ENCODE measurements at regions not wholly inside any gene's neighbourhood (a gene's known extent, or its start where the extent isn't known, plus 50 kb on each side); places are given as distances from the start of the nearest gene placed in this dataset.

DNA sequence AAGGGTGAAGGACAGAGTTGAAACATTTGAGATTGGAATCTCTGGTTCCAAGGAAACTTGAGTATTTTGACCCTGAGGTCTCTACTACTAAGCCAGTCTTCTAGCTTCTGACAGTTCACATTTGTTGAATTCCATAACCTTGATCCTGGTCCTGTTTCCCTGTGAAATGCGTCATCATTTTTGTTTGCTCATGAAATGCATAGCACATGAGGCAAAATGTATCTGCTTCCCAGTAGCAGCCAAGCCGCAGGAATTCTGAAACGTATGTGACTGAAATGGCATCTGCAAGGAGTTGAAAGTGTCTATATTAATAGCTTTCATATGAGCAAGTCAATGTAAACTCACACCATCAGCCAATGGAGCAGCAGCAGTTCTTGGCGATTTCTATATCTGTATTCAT is 307.9 kb downstream of the CSNK1G3 start:
- no peak overlapping the region for H3K9ac ChIP-seq (replicated peaks; ENCODE audit: extremely low read depth, insufficient read depth, low read length)
- no peaks in the 10 kb centered on the region for H4K20me1 ChIP-seq (replicated peaks; ENCODE audit: control insufficient read depth, extremely low read depth, insufficient read depth, low read length)
- H3K4me2 ChIP-seq (ENCODE audit: insufficient read depth, low read length) = no peak overlapping the region
- TF ChIP-seq MYC (IDR thresholded peaks at IDR 0.05; ENCODE audit: low read depth, low read length) = no peak
- TF ChIP-seq POLR2A (IDR thresholded peaks at IDR 0.05; ENCODE audit: low read depth, low read length) = no peak
- TF ChIP-seq, protein P1, sequence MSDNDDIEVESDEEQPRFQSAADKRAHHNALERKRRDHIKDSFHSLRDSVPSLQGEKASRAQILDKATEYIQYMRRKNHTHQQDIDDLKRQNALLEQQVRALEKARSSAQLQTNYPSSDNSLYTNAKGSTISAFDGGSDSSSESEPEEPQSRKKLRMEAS (IDR thresholded peaks at IDR 0.05; ENCODE audit: insufficient read depth, insufficient read length) = no peak
- TF ChIP-seq JUN (IDR thresholded peaks at IDR 0.05; ENCODE audit: borderline replicate concordance, insufficient read depth, insufficient read length, low read depth) = no peak
- no peak for TF ChIP-seq FOS (IDR thresholded peaks at IDR 0.05; ENCODE audit: borderline replicate concordance, insufficient read depth, low read length)
- TF ChIP-seq, protein P2, sequence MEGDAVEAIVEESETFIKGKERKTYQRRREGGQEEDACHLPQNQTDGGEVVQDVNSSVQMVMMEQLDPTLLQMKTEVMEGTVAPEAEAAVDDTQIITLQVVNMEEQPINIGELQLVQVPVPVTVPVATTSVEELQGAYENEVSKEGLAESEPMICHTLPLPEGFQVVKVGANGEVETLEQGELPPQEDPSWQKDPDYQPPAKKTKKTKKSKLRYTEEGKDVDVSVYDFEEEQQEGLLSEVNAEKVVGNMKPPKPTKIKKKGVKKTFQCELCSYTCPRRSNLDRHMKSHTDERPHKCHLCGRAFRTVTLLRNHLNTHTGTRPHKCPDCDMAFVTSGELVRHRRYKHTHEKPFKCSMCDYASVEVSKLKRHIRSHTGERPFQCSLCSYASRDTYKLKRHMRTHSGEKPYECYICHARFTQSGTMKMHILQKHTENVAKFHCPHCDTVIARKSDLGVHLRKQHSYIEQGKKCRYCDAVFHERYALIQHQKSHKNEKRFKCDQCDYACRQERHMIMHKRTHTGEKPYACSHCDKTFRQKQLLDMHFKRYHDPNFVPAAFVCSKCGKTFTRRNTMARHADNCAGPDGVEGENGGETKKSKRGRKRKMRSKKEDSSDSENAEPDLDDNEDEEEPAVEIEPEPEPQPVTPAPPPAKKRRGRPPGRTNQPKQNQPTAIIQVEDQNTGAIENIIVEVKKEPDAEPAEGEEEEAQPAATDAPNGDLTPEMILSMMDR (IDR thresholded peaks at IDR 0.05; ENCODE audit: extremely low read depth in 1 of 2, insufficient read depth in 1 of 2, low read depth in 1 of 2, low read length in 2 of 2) = no peak
- no peak for TF ChIP-seq EZH2 (IDR thresholded peaks at IDR 0.05; ENCODE audit: borderline replicate concordance, low read depth, low read length, severe bottlenecking)
- TF ChIP-seq POLR2AphosphoS5 (IDR thresholded peaks at IDR 0.05; ENCODE audit: insufficient read depth, low read depth, low read length) = no peak
- no peak for TF ChIP-seq GATA2 (IDR thresholded peaks at IDR 0.05; ENCODE audit: insufficient read depth, insufficient read length, low read depth, low read length)
- no peaks in the 10 kb centered on the region for H3K9me3 ChIP-seq (replicated peaks; ENCODE audit: control insufficient read depth, insufficient read depth, low read length)
- H3K4me3 ChIP-seq (replicated peaks in 1 of 3; ENCODE audit: insufficient read depth in 1 of 3, low read depth in 1 of 3, low read length in 3 of 3) = no peak overlapping the region
- ChIA-PET POLR2A (no interaction called here), CTCF (no interaction called here)
- no peak overlapping the region for H3K27ac ChIP-seq (ENCODE audit: insufficient read depth, low read depth, low read length)
- no peaks in the 10 kb centered on the region for H3K9me1 ChIP-seq (replicated peaks; ENCODE audit: control insufficient read depth, extremely low read depth, insufficient read depth, low read length)
- peaks cover 3% of the 10 kb centered on the region for H3K4me1 ChIP-seq (ENCODE audit: control insufficient read depth, extremely low read depth, insufficient read depth, low read length)
- no TSS peak for BruUV-seq (replicated peaks)
- dilution Hi-C loops (cut with MboI; ENCODE audit: extremely low pct_ligation_motif_present, low sequenced_read_pairs) = no loop called here
- DNase-seq (ENCODE audit: low read depth, low spot score) = no peak
- H3K36me3 ChIP-seq (ENCODE audit: control insufficient read depth in 2 of 2, extremely low read depth in 1 of 2, insufficient read depth in 2 of 2, low read length in 2 of 2) = no peaks in the 10 kb centered on the region
- H2AFZ ChIP-seq (ENCODE audit: low read depth, low read length) = no peak overlapping the region
- intact Hi-C loops (cut with micrococcal nuclease) = loop anchor here (10.0 kb wide), 1 partner anchor 925 kb away; the partner anchor contains the start of gene ZNF608
- H3K27me3 ChIP-seq (ENCODE audit: control insufficient read depth in 2 of 2, insufficient read depth in 2 of 2, low read length in 2 of 2) = no peaks in the 10 kb centered on the region
- no peak for FAIRE-seq
- no peaks in the 10 kb centered on the region for H3K79me2 ChIP-seq (ENCODE audit: control insufficient read depth, insufficient read depth, low read length)

Measured in endothelial cell of umbilical vein (primary cell).